NCI-H82 treated with DMSO at 0.1 percent for 48 hours (cell line): ENCODE measurements at regions not wholly inside any gene's neighbourhood (a gene's known extent, or its start where the extent isn't known, plus 50 kb on each side); places are given as distances from the start of the nearest gene placed in this dataset.
"Not testable (repeated sequence)": the region's sequence is repeated elsewhere in the genome, so short reads cannot be mapped to it uniquely, and the experiment has no call there.

Experiments
- DNase-seq: peaks from one replicate; lab custom pipeline; 2025; ENCODE audit not compliant: unreplicated experiment; lab: John Stamatoyannopoulos, UW

DNA sequence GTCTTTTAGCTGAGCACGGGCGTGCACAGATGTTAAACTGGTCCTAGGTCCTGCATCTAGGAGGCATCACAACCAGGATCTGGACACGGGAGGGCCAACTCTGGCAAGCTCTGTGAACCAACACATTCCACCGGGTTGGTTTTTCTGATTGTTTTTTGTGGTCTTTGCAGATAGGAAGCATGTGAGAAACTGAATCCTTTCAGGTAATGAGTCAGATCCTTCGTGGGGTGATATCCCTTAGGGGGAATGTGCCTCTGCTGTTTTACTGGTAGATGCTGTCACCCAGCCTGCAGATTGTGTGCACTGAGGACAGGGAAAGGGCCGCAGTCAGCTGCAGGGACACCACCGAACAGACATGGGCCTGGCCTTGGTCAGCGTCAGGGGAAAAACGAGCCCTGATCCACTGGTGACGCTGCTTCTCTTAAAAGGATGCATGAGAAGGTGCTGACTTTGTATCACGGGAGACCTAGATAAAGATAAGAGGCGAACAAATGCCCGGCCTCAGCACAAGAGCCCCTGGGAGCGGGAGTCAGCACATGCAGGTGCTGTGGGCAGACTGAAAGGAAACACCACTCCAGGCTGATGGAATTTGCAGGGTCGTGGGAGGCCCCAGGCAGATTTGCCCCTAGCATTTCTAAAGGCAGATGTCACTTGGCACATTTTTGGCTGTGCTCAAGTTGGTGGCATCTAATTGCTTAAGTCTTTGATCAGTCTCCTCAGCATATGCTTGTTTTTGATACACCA is 51.1 kb downstream of the DOP1B start:
- DNase-seq, result no peak

DNA sequence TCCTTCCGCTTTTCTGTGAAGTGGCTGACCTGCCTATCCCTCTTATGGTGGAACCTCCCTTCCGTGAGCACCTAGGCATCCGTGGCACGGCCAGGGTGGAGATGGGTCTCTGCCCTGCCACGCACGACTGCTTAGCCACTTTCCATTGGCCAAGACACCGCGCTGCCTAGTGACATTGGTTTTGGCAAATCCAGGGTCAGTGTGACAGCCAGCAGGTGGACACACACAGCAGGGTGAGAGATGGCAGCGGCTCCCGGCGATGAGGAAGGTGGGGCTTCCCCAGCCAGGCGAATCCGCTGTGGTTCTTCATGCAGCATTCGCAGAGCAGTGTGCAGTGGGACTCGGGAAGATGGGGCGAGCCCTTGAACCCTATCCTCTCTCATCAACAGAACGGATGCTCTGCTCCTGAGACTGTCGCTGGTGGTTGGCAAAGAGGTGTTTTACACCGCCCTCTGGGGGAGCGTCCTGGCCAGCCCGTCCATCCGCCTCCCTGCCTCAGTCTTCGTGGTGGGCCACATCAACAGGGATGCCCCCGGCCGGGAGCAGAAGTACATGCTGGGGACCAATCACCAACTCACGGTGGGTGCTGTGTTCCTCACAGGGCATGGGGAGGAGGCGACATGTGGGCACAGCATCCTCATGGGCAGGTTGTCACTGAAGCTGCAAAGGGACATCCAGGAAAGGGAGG is 51.8 kb downstream of the DOP1B start:
- no peak for DNase-seq

DNA sequence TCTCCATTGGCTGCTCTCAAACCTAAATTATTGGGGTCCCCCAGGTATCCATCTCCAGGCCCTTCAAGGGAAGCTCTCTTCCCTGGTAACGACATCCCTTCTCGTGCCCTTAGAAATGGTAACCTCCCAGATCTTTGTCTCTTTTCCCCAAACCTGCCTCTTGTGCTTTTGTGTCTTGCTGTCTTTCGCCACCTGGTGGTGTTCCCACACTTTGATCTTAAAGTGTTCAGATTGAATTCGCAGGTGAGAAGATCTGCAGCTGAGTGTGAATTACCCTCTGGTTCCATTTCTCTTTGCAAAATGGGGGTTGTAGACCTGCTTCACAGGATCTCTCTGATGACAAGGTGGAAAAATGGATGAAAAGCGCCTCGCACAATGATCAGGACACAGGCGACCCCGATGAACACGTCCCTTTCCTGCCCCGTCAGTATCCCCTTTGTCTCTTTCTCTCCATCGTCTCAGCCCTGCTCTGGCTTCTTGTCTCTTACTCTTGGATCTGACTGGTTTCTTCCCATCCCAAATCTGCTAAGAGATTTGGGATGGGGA is 53.1 kb downstream of the DOP1B start:
- DNase-seq, result no peak

DNA sequence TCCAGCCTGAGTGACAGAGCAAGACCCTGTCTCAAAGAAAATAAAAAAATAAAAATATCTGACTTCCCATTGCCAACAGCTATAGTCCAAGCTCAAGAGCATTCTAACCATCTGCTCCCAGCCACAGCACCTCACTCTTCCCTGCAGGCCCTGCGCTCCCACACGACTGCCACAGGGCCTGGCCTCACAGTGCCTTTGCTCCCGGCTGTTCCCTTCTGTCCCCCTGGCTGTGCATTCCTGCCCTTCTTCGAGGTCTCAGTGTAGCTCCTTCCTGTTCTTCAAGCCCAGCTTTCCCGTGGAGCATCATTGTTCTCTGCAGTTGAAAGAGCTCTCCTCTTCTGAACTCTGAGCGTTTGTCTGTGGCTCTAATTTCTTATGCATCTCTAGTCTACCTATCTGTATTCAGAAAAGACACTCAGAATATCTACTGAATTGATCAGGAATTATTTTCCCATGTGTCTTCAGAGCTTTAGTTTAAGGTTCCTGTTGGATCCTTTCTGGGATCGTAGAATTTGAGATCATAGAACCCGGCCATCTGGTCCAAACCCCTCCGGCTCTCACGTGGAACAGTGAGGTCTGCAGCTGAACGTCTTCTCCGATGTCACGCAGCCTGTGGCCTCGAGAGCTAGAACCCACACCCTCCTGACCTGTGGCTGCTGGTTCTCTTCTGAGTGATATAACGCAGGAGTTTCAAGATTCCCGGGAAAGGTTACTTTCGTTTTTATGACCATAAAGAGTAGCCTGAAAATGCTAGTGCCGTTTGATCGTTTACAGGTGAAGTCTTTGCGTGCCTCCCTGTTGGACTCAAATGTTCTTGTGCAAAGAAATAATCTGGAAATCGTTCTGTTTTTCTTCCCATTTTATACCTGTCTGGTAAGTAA is 54.4 kb downstream of the DOP1B start:
- no peak for DNase-seq

DNA sequence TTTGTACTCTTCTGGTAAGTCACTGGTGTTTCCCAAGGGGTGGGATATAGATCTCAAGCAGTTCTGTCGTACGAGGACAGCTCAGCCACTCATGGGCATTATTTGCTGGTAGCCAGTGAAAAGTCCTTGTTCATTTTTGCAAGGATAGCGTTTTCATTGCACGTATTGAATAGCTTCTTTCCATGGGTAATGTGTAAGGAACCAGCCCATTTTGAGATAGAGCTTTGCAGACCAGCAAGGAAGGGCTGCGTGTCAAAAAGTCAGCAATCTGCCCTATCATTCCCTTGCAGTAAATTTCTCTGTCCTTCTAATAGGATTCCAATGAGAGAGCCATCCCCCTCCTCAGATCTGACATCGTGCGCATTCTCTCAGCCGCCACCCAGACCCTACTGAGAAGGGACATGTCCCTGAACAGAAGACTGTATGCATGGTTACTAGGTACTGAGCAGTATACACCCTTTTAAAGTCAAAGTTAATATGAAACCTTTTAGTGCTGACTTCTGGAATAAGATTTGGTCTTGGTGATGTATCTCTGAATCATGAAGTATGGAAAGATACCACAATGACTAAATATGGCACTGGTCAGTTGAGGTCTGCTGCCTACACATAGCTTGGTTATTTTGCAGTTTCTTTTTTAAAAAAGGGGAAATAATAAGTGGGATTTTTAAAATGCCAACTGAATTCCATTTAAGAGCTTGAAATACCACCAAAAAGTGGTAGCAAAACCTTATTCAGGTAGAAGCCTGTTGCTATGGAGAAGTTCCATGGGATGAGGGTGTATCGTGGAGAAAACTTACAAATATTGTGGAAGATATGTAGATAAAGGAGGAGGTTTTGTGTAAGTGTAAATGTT is 55.3 kb downstream of the DOP1B start:
- DNase-seq, result no peak

DNA sequence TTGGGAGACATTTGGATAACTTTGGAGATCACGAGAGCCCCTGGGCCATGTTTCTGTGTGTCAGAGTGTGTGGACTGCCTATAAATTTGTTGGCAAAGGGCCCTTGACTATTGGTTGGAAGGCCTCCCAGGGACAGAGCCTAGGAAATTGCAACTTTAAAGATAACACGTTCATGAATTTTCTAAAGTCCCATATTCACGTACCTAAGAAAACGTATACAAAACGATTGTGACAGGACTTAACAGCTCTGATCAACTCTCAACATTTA is 55.8 kb downstream of the DOP1B start:
- no peak for DNase-seq

DNA sequence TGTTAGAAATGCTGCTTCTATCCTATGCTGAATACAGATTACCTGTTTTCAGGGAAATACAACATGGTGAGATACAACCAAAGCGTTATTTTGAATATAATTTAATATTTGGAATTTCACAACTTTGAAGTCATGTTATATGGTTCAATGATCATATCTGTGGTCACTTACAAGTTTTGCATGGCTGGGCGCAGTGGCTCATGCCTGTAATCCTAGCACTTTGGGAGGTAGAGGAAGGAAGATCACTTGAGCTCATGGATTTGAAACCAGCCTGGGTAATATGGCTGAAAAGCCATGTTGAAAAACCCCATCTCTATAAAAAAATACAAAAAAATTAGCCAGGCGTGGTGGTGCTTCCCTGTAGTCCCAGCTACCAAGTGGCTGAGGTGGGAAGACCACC is 57.9 kb downstream of the DOP1B start:
- DNase-seq, result no peak

DNA sequence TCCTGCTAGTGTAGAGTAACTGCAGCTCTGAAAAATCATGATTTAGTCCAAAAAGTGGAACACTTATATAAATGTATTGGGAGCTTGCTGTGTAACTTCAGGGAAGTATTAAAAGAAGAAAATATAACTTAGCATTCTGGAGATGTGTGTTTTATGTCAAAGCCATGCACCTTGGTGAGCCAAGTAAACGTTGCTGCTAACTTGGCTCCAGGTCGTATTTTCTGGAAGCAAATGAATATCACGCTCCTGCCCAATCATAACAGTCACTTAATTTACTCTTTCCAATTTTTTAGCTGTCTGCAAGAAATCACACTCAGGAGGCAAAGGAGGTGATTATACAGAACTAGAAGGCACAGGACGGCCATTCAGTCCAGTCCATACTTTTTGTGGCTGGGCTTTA is 61.1 kb downstream of the DOP1B start:
- DNase-seq, result no peak

DNA sequence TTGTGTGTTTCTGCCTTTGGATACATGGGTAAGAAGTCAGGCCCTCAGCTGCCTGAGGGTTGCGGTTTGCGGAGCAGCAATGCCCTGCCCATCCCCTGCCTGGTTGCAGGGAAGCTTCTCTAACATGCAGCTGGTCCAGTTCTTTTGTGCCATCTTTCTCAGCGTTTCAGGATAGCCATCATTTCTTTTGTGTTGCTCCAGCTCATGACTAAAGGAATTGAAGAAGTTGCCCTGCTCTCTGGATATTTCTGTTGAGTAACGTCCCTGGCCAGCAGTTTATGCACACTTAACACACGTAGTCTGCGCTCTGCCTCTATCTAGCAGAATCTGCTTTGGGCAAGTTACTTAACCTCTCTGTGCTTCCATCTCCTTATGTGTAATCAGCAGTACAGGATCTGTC is 62.1 kb downstream of the DOP1B start:
- DNase-seq, result no peak

DNA sequence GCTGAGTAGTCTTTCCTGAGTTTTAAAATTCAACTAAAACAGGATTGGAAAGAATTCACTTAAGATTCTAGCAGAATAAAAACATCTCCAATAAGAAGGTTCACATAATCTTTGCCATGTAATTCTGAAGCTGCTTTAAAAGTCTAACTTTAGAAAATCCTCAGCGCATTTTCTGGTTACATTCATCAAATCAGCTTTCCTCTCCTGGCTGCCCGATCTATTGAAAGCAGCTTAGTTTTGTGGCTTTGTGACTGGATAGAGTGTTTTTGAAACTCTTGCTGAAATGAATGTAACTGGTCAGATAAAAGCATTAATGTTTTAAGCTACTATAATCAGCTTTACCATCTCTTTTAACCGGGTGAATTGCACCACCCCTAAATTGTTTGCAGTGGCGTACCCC is 66.8 kb downstream of the DOP1B start:
- DNase-seq, result peak; percentile 71

DNA sequence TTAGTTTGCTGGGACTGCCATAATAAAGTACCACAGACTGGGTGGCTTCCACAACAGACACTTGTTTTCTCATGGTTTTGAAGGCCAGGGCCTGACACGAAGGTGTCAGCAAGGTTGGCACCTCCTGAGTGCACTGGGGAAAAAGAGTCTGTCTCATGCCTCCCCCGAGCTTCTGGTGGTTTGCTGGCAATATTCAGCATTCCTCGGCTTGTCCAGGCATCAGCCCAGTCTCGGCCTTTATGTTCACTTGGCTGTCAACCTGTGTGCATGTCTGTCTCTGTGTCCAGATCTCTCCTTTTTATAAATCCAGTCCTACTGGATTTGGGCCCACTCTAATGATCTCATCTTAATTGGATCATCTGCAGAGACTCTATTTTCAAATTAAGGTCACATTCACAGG is 72.6 kb downstream of the DOP1B start:
- DNase-seq, result no peak

DNA sequence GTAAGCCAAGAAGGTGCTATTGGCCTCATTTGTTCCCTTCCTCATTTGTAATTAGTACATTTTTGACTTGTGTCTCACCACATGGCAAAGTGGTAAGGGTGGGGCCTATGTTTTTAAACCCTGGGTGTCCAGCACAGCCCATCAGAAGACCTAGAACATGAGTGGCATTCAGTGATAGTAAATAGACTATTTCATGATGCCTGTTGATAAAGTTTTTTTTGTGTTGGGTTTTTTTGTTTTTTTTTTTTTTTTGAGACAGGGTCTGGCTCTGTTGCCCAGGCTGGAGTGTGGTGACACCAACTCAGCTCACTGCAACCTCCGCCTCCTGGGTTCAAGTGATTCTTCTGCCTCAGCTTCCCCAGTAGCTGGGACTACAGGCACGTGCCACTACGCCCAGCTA is 74.8 kb downstream of the DOP1B start:
- DNase-seq, result not testable (repeated sequence)

DNA sequence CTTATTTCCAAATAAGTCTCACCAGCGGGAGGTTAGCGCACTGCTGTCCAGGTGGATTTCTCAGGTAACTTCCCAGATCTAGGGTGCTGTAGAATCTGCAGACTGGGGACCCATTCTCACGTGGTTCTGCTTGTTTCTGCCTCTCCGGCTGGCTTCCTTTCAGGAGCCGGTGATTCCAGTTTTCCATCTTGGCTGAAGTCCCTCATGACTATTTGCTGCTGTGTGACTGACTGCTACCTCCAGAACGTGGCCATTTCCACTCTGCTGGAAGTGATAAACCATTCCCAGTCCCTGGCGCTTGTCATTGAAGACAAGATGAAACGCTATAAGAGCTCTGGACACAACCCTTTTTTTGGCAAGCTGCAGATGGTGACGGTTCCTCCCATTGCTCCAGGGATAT is 76.0 kb downstream of the DOP1B start:
- DNase-seq, result no peak

DNA sequence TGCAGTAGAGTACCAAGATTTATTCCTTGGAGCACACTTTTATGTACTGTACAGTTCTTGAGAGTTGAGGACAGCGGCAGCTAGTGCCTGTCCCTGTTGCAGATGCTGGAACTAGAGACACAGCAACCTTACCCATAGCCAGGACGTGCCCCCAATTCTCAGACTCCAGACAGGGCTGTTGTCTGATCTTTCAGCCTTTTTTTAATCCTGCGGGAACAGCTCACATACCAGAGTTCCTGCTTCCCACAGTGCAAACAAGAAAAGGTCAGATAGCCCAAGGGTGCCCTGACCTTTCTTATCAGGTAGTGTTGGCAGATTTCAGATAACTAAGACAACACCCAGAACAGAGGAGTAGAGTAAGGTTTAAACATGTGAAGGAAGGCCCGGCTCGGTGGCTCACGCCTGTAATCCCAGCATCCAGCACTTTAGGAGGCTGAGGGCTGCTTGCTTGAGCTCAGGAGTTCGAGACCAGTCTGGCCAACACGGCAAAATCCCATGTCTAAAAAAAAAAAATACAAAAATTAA is 78.5 kb downstream of the DOP1B start:
- DNase-seq, result no peak

DNA sequence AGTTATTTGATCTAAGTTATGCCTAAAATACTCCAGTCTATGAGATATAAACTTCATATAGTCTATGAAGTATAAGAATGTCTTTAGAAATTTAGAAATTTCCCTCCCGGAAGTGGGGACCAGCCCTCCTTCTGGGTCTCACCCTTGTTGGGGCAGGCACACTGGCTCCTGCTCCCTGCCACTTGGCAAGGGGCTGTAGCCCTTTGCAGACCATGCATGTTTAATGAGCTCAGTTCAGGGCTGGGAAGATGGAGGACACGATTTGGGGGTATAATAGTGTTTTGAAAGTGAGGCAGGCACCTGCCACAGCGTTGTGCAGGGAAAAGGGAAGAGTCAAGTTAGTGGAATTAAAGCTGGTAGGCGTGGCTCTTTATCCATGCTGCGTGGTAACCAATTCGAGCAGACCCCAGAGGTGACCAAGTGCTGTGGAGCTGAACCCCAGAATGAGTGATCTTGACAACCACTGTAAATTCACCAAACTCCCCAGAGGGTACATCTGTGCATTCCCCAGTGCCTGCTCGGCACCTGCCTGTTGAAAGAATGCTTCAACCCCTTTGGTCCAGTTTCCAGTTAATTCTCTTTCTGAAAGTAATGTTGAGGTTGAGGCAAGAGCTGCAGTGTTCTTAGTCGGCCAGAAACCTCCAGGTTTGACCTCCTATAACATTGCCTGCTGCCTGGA is 79.6 kb downstream of the DOP1B start:
- no peak for DNase-seq

DNA sequence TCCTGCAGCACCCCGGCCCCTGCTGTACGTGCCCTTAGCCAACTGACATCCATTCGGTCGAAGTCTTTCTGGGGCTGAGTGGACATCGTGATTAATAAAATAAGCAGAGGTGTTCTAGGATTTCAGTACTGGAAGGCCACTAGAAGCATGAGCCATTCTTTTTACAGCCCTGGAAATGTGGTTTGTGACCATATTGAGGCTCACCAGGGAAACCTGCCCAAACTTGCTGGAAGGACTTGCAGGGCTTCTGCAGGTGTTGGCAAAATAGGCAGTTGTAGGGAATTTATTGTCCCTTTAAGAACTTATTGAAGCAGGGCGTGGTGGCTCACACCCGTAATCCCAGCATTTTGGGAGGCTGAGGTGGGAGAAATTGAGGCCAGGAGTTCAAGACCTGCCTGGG is 80.8 kb downstream of the DOP1B start:
- no peak for DNase-seq

DNA sequence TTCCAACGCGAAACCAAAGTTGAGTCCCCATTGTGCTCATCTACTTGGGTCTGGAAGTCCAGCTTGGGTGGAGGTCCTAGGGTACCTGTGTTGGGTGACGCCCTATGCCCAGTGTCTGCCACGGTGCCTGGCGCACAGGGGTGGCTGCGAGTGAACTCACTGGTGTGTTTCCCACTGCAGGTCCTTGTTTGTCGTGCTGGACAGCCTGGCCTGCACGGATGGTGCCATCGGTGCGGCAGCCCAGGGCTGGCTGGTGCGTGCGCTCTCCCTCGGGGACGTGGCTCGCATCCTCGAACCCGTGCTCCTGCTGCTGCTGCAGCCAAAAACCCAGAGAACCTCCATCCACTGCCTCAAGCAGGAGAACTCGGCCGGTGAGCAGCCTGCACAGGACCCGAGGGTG is 80.4 kb upstream of the MORC3 start:
- DNase-seq, result no peak

DNA sequence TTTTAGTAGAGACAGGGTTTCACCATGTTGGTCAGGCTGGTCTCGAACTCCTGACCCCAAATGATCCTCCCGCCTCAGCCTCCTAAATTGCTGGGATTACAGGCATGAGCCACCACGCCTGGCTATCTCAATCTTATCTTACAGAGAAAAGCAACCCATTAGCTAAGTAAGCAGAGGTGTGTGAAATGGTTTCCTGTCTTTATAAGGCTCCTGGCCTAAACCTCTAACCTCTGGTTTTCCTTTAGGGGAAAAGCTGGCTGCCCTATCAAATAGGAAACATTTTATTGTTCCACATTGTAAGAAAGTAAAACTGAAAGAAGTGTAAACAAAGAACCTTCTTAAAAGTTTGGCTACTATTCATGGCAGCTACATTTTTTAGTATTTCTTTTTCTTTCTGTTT is 78.3 kb upstream of the MORC3 start:
- DNase-seq, result no peak

DNA sequence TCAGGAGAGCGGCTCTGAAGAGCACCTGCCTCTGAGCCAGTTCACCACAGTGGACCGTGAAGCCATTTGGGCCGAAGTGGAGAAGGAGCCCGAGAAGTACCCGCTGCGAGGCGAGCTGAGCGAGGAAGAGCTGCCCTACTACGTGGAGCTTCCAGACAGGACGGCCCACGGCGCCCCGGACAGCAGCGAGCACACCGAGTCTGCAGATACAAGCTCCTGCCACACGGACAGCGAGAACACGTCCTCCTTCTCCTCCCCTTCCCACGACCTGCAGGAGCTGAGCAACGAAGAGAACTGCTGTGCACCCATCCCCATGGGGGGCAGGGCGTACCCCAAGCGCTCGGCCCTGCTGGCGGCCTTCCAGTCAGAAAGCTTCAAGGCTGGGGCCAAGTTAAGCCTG is 74.9 kb upstream of the MORC3 start:
- no peak for DNase-seq

DNA sequence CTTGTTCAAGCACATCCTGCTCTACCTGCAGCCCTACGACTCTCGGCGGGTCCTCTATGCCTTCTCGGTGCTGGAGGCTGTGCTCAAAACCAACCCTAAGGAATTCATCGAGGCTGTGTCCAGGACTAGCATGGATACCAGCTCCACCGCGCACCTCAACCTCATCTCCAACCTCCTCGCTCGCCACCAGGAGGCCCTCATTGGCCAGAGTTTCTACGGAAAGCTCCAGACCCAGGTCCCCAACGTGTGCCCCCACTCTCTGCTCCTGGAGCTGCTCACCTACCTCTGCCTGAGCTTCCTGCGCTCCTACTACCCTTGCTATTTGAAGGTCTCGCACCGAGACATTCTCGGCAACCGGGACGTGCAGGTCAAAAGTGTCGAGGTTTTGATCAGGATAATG is 74.3 kb upstream of the MORC3 start:
- DNase-seq, result no peak
